IMR-90 (cell line): ENCODE measurements at regions not wholly inside any gene's neighbourhood (a gene's known extent, or its start where the extent isn't known, plus 50 kb on each side); places are given as distances from the start of the nearest gene placed in this dataset.

Experiments used
- ATAC-seq: fragments of 200-7000 bp; cut with Tn5 transposase; 2 replicates; pipeline ENCODE4 v1.9.1; 2020; ENCODE audit warnings: low read depth, mild to moderate bottlenecking, moderate library complexity
- BruUV-seq: library from RNA; stranded (reverse); fragments of 400-500 nt; replicated peaks from 2 replicates; lab custom pipeline; 2021; lab: Mats Ljungman, UMichigan
- CTCF ChIA-PET: fragments of 300-600 bp; formaldehyde crosslinking; extraction: SDS; loops from one replicate; lab custom pipeline; 2021; ENCODE audit warnings: antibody characterized with exemption; lab: Yijun Ruan, JAX
- POLR2A ChIA-PET: fragments of 300-600 bp; sonication (Branson Sonifier 250); formaldehyde crosslinking; loops from one replicate; lab custom pipeline; 2022; ENCODE audit warnings: antibody characterized with exemption; ENCODE audit not compliant: unreplicated experiment; lab: Charles Lee
- DNase-seq: peaks from one replicate; pipeline ENCODE4 v3.0.0; 2013
- H2AFZ ChIP-seq: replicated peaks from 2 replicates; pipeline ENCODE3; 2013; ENCODE audit warnings: low read length, mild to moderate bottlenecking; ENCODE audit not compliant: poor library complexity
- H2AK5ac ChIP-seq: 2 replicates; pipeline ENCODE4 v1.6.1; 2013; ENCODE audit warnings: low read depth, low read length, inconsistent platforms
- H2AK9ac ChIP-seq: replicated peaks from 2 replicates; pipeline ENCODE3; 2013; ENCODE audit warnings: mild to moderate bottlenecking, low read depth, low read length, moderate library complexity; ENCODE audit not compliant: poor library complexity
- H2BK120ac ChIP-seq: 2 replicates; pipeline ENCODE4 v1.6.1; 2013; ENCODE audit warnings: low read depth, low read length, inconsistent platforms
- H2BK15ac ChIP-seq: 3 replicates; pipeline ENCODE4 v1.6.1; 2013; ENCODE audit warnings: low read depth, low read length, inconsistent platforms
- H2BK20ac ChIP-seq: 2 replicates; pipeline ENCODE4 v1.6.1; 2013; ENCODE audit warnings: low read depth, mild to moderate bottlenecking, inconsistent platforms, low read length, moderate library complexity
- H2BK5ac ChIP-seq: 2 replicates; pipeline ENCODE4 v1.6.1; 2013; ENCODE audit warnings: mild to moderate bottlenecking, low read depth, low read length, inconsistent platforms; ENCODE audit not compliant: poor library complexity, severe bottlenecking
- H3K14ac ChIP-seq: replicated peaks from 2 replicates; pipeline ENCODE4 v1.6.1; 2013; ENCODE audit warnings: low read depth, low read length, inconsistent platforms
- H3K18ac ChIP-seq: 2 replicates; pipeline ENCODE4 v1.6.1; 2013; ENCODE audit warnings: low read depth, low read length, control low read depth
- H3K23ac ChIP-seq: 2 replicates; pipeline ENCODE4 v1.6.1; 2013; ENCODE audit warnings: low read depth, low read length, inconsistent platforms
- H3K27ac ChIP-seq: 2 replicates; pipeline ENCODE4 v1.5.1; 2013; ENCODE audit warnings: mild to moderate bottlenecking, control low read depth, low read length; ENCODE audit not compliant: insufficient read depth
- H3K27me3 ChIP-seq: 2 replicates; pipeline ENCODE4 v1.6.1; 2013; ENCODE audit warnings: low read length; ENCODE audit not compliant: control insufficient read depth, insufficient read depth
- H3K36me3 ChIP-seq: 2 replicates; pipeline ENCODE4 v1.6.1; 2013; ENCODE audit warnings: low read length, mixed read lengths; ENCODE audit not compliant: control insufficient read depth, insufficient read depth
- H3K4ac ChIP-seq: 2 replicates; pipeline ENCODE4 v1.6.1; 2013; ENCODE audit warnings: low read depth, low read length, inconsistent platforms
- H3K4me1 ChIP-seq: 2 replicates; pipeline ENCODE4 v1.6.1; 2013; ENCODE audit warnings: low read length, mixed read lengths; ENCODE audit not compliant: control insufficient read depth, insufficient read depth
- H3K4me2 ChIP-seq: 2 replicates; pipeline ENCODE4 v1.6.1; 2013; ENCODE audit warnings: low read depth, mild to moderate bottlenecking, control low read depth, low read length, moderate library complexity
- H3K4me3 ChIP-seq: 2 replicates; pipeline ENCODE4 v1.5.1; 2013; ENCODE audit warnings: low read depth, mild to moderate bottlenecking, control low read depth, low read length, moderate library complexity; ENCODE audit not compliant: insufficient read depth
- H3K56ac ChIP-seq: 2 replicates; pipeline ENCODE4 v1.6.1; 2013; ENCODE audit warnings: low read length, inconsistent platforms; ENCODE audit not compliant: insufficient read depth; ENCODE audit errors: extremely low read depth
- H3K79me1 ChIP-seq, 2 experiments: 2 replicates each; pipeline ENCODE4 v1.6.1; 2013; ENCODE audit warnings: low read length in 2 of 2, inconsistent platforms in 1 of 2, low read depth in 1 of 2
- H3K9ac ChIP-seq: 2 replicates; pipeline ENCODE4 v1.6.1; 2013; ENCODE audit warnings: low read depth, low read length, control low read depth
- H3K9me1 ChIP-seq: 2 replicates; pipeline ENCODE4 v1.6.1; 2013; ENCODE audit warnings: low read length, inconsistent platforms; ENCODE audit not compliant: insufficient read depth
- H3K9me3 ChIP-seq: 2 replicates; pipeline ENCODE4 v1.6.1; 2013; ENCODE audit warnings: low read length; ENCODE audit not compliant: control insufficient read depth, insufficient read depth
- H4K20me1 ChIP-seq: 2 replicates; pipeline ENCODE4 v1.6.1; 2013; ENCODE audit warnings: low read length, inconsistent platforms; ENCODE audit not compliant: insufficient read depth
- H4K5ac ChIP-seq: 2 replicates; pipeline ENCODE4 v1.6.1; 2013; ENCODE audit warnings: mild to moderate bottlenecking, low read depth, low read length, control low read depth
- H4K8ac ChIP-seq, 2 experiments: 2 replicates each; pipeline ENCODE4 v1.6.1; 2013; ENCODE audit warnings: low read depth in 2 of 2, low read length in 2 of 2, control low read depth in 1 of 2, inconsistent platforms in 1 of 2
- H4K91ac ChIP-seq: 2 replicates; pipeline ENCODE4 v1.6.1; 2013; ENCODE audit warnings: low read depth, low read length, inconsistent platforms; ENCODE audit not compliant: insufficient read depth
- BHLHE40 ChIP-seq: fragments of 150-350 bp; IDR thresholded peaks from 2 replicates; pipeline ENCODE4 v1.6.1; 2016; ENCODE audit warnings: mild to moderate bottlenecking, low read depth, low read length
- CEBPB ChIP-seq: IDR thresholded peaks from 2 replicates; pipeline ENCODE4 v1.6.1; 2012; ENCODE audit warnings: low read depth, low read length, improper control_type of control experiment
- CHD1 ChIP-seq: IDR thresholded peaks from 2 replicates; pipeline ENCODE4 v1.6.1; 2012; ENCODE audit warnings: low read depth, low read length, improper control_type of control experiment
- FOS ChIP-seq: fragments of 150-350 bp; IDR thresholded peaks from 2 replicates; pipeline ENCODE4 v1.6.1; 2016; ENCODE audit warnings: low read depth, low read length
- MAFK ChIP-seq: IDR thresholded peaks from 2 replicates; pipeline ENCODE4 v1.6.1; 2012; ENCODE audit warnings: low read depth, low read length, improper control_type of control experiment
- MAZ ChIP-seq: IDR thresholded peaks from 2 replicates; pipeline ENCODE4 v1.6.1; 2012; ENCODE audit warnings: low read depth, mild to moderate bottlenecking, low read length, improper control_type of control experiment, moderate library complexity, borderline replicate concordance
- MXI1 ChIP-seq: IDR thresholded peaks from 2 replicates; pipeline ENCODE4 v1.6.1; 2012; ENCODE audit warnings: low read depth, mild to moderate bottlenecking, low read length, moderate library complexity, borderline replicate concordance
- NFE2L2 ChIP-seq: fragments of 150-350 bp; IDR thresholded peaks from 2 replicates; pipeline ENCODE4 v1.6.1; 2016; ENCODE audit warnings: low read depth, mild to moderate bottlenecking, low read length
- POLR2A ChIP-seq: IDR thresholded peaks from 2 replicates; pipeline ENCODE4 v1.6.1; 2012; ENCODE audit warnings: mild to moderate bottlenecking, low read depth, low read length
- RAD21 ChIP-seq: IDR thresholded peaks from 2 replicates; pipeline ENCODE4 v1.6.1; 2012; ENCODE audit warnings: low read length, improper control_type of control experiment
- RCOR1 ChIP-seq: IDR thresholded peaks from 2 replicates; pipeline ENCODE4 v1.6.1; 2012; ENCODE audit warnings: mild to moderate bottlenecking, low read length, improper control_type of control experiment; ENCODE audit not compliant: insufficient replicate concordance
- RFX5 ChIP-seq: IDR thresholded peaks from 2 replicates; pipeline ENCODE4 v1.8.0; 2012; ENCODE audit warnings: low read depth, mild to moderate bottlenecking, low read length, moderate library complexity
- SMC3 ChIP-seq: fragments of 150-350 bp; IDR thresholded peaks from 2 replicates; pipeline ENCODE4 v1.6.1; 2016; ENCODE audit warnings: low read depth, mild to moderate bottlenecking, antibody characterized with exemption, low read length, moderate library complexity
- WGBS, 2 experiments: methylation state at CpG; one replicate each; pipeline versions ENCODE4 v1.1.5 to v1.1.7; 2013; ENCODE audit warnings: missing lambda C conversion rate in 2 of 2; ENCODE audit not compliant: insufficient read length in 1 of 2; ENCODE audit errors: extremely low coverage in 2 of 2; 5-methylcytosine and 5-hydroxymethylcytosine counted together
- dilution Hi-C: fragments of 300-500 bp; cut with HindIII; formaldehyde crosslinking; loops from one replicate; pipeline ENCODE4 v1.14.3; 2018; ENCODE audit warnings: low sequenced_read_pairs; ENCODE audit not compliant: unreplicated experiment
- in situ Hi-C: fragments of 300-500 bp; cut with MboI; formaldehyde crosslinking; loops from 3 replicates; pipeline ENCODE4 v1.14.3; 2019; ENCODE audit warnings: low sequenced_read_pairs, inconsistent platforms, mixed read lengths
- intact Hi-C: fragments of 100-400 bp; cut with micrococcal nuclease; formaldehyde crosslinking; loops from 2 replicates; pipeline ENCODE4 v1.10.0; 2022
- TF ChIP-seq, protein P1 (sequence below): fragments of 150-350 bp; IDR thresholded peaks from 2 replicates; pipeline ENCODE4 v1.6.1; 2016; ENCODE audit warnings: low read depth, mild to moderate bottlenecking, low read length, moderate library complexity, borderline replicate concordance
- TF ChIP-seq, protein P2 (sequence below): conservative IDR thresholded peaks from 2 replicates; pipeline ENCODE4 v1.5.1; 2012; ENCODE audit warnings: mild to moderate bottlenecking, low read depth, low read length, improper control_type of control experiment
- TF ChIP-seq, protein P3 (sequence below): fragments of 150-350 bp; IDR thresholded peaks from 2 replicates; pipeline ENCODE4 v1.6.1; 2017; ENCODE audit warnings: mild to moderate bottlenecking, antibody characterized with exemption, low read length, low read depth

DNA sequence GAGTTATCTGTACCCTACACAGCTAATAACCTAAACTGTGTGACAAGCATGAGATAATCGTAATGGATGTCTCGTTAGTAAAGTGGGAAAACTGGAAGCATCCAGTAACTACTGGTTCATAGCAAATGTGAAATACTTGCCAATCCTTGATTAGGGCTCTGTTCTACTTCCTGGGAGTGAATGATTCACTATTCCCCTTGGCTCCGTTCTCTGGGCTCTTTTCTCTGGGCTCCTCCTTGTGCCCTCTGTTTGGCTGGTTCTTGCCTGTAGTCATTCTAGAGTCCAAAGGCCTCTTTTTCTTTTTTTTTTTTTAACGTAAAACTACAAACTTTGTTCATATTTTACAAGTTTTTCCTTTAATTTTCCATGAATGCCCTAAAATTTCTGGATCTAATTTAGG lies 465.8 kb upstream of the PLXNA2 start:
- Histone ChIP-seq H3K79me1 (no peaks in the 10 kb centered on the region), H2BK120ac (no peak overlapping the region), H3K36me3 (no peaks in the 10 kb centered on the region), H3K56ac (no peak overlapping the region), H3K23ac (no peak overlapping the region), H3K27me3 (no peaks in the 10 kb centered on the region), H4K20me1 (no peaks in the 10 kb centered on the region), H2BK5ac (no peak overlapping the region), H4K91ac (no peak overlapping the region), H3K9me3 (peaks cover 2% of the 10 kb centered on the region; the same call in 1 of the 2 replicates), H2AK5ac (no peak overlapping the region), H4K8ac (no peak overlapping the region), H3K4me1 (no peaks in the 10 kb centered on the region), H3K27ac (no peak overlapping the region), H3K4me3 (no peak overlapping the region), H3K9me1 (no peaks in the 10 kb centered on the region), H3K18ac (no peak overlapping the region), H3K9ac (no peak overlapping the region), H2AFZ (no peak overlapping the region), H3K4ac (no peak overlapping the region), H3K14ac (no peak overlapping the region), H2AK9ac (no peak overlapping the region), H3K4me2 (no peak overlapping the region), H2BK20ac (no peak overlapping the region), H4K5ac (no peak overlapping the region), H2BK15ac (no peak overlapping the region)
- DNase-seq (no peak), ATAC-seq (no peak)
- no CpG with 5 or more reads among the region's 4 CpGs for WGBS, 2 experiments
- intact Hi-C loops (no loop called here), dilution Hi-C loops (no loop called here), in situ Hi-C loops (no loop called here)
- no peak for TF ChIP-seq POLR2A
- TF ChIP-seq MAFK = no peak
- TF ChIP-seq MAZ = no peak
- no peak for TF ChIP-seq FOS
- no peak for TF ChIP-seq SMC3
- TF ChIP-seq, protein P1, sequence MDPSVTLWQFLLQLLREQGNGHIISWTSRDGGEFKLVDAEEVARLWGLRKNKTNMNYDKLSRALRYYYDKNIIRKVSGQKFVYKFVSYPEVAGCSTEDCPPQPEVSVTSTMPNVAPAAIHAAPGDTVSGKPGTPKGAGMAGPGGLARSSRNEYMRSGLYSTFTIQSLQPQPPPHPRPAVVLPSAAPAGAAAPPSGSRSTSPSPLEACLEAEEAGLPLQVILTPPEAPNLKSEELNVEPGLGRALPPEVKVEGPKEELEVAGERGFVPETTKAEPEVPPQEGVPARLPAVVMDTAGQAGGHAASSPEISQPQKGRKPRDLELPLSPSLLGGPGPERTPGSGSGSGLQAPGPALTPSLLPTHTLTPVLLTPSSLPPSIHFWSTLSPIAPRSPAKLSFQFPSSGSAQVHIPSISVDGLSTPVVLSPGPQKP = no peak
- TF ChIP-seq RCOR1 = no peak
- TF ChIP-seq MXI1 = no peak
- no peak for TF ChIP-seq RFX5
- TF ChIP-seq, protein P2, sequence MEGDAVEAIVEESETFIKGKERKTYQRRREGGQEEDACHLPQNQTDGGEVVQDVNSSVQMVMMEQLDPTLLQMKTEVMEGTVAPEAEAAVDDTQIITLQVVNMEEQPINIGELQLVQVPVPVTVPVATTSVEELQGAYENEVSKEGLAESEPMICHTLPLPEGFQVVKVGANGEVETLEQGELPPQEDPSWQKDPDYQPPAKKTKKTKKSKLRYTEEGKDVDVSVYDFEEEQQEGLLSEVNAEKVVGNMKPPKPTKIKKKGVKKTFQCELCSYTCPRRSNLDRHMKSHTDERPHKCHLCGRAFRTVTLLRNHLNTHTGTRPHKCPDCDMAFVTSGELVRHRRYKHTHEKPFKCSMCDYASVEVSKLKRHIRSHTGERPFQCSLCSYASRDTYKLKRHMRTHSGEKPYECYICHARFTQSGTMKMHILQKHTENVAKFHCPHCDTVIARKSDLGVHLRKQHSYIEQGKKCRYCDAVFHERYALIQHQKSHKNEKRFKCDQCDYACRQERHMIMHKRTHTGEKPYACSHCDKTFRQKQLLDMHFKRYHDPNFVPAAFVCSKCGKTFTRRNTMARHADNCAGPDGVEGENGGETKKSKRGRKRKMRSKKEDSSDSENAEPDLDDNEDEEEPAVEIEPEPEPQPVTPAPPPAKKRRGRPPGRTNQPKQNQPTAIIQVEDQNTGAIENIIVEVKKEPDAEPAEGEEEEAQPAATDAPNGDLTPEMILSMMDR = no peak
- TF ChIP-seq RAD21 = no peak
- TF ChIP-seq BHLHE40 = no peak
- TF ChIP-seq CEBPB = no peak
- no peak for TF ChIP-seq NFE2L2
- TF ChIP-seq, protein P3, sequence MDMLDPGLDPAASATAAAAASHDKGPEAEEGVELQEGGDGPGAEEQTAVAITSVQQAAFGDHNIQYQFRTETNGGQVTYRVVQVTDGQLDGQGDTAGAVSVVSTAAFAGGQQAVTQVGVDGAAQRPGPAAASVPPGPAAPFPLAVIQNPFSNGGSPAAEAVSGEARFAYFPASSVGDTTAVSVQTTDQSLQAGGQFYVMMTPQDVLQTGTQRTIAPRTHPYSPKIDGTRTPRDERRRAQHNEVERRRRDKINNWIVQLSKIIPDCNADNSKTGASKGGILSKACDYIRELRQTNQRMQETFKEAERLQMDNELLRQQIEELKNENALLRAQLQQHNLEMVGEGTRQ = no peak
- TF ChIP-seq CHD1 = no peak
- POLR2A ChIA-PET = no interaction called here
- CTCF ChIA-PET = interaction anchor here (0.6 kb wide), 1 partner anchor 16 kb away, joined by 4 read pairs; no protein-coding TSS in a partner anchor
- no TSS peak for BruUV-seq
